Natural killer cell treated with Interleukin-12 subunit alpha and Interleukin-12 subunit beta and Interleukin-15 and Interleukin-18, amount 100 ng/mL, for 72 hours (primary cell): ENCODE measurements at regions not wholly inside any gene's neighbourhood (a gene's known extent, or its start where the extent isn't known, plus 50 kb on each side); places are given as distances from the start of the nearest gene placed in this dataset.
A peak's percentile ranks its signal among the peaks of the same experiment; 100 is the strongest.
"Not testable (repeated sequence)": the region's sequence is repeated elsewhere in the genome, so short reads cannot be mapped to it uniquely, and the experiment has no call there.

Source experiments
- ATAC-seq, 2 donors: fragments of 150-1000 bp; cut with Tn5 transposase in 1 of 2; sonication (Bioruptor Pico), chemical (Tn5 transposase) in 1 of 2; 2 replicates each; pipeline ENCODE4 v1.10.0; 2021
- DNase-seq: peaks from one replicate; pipeline ENCODE4 v3.0.0; 2022; ENCODE audit warnings: low spot score
- H3K27ac Mint-ChIP-seq, 2 donors: 1 replicate in 1 of 2; 2 replicates in 1 of 2; pipeline ENCODE4 v1.8.0; 2022; ENCODE audit warnings: mixed read lengths in 2 of 2, mild to moderate bottlenecking in 1 of 2, moderate library complexity in 1 of 2
- H3K27me3 Mint-ChIP-seq, 2 donors: 1 replicate in 1 of 2; 2 replicates in 1 of 2; pipeline ENCODE4 v1.8.0; 2022; ENCODE audit warnings: mixed read lengths in 2 of 2
- H3K36me3 Mint-ChIP-seq: one replicate; pipeline ENCODE4 v1.8.0; 2022; ENCODE audit warnings: mixed read lengths
- H3K4me1 Mint-ChIP-seq, 2 donors: 1 replicate in 1 of 2; 2 replicates in 1 of 2; pipeline ENCODE4 v1.8.0; 2022; ENCODE audit warnings: low read depth in 2 of 2, mixed read lengths in 2 of 2, mild to moderate bottlenecking in 1 of 2
- H3K4me3 Mint-ChIP-seq: one replicate; pipeline ENCODE4 v1.8.0; 2022; ENCODE audit warnings: mixed read lengths
- H3K9me3 Mint-ChIP-seq: 2 replicates; pipeline ENCODE4 v1.8.0; 2022; ENCODE audit warnings: mixed read lengths

GRCh38 chr10:63077800-63078199 lies 55.3 kb upstream of the NRBF2 start:
- Mint-ChIP-seq H3K27ac (no peak overlapping the region), H3K4me1 (no peaks in the 10 kb centered on the region), H3K36me3 (no peaks in the 10 kb centered on the region), H3K4me3 (no peak overlapping the region), H3K9me3 (no peaks in the 10 kb centered on the region), H3K27me3 (peaks cover 8 to 16% of the 10 kb centered on the region in 2 donors)
- DNase-seq (no peak), ATAC-seq (no peak)

- Mint-ChIP-seq H3K4me1 (peaks cover 5 to 7% of the 10 kb centered on the region in 2 donors), H3K4me3 (no peak overlapping the region), H3K36me3 (no peaks in the 10 kb centered on the region), H3K9me3 (no peaks in the 10 kb centered on the region), H3K27me3 (peaks cover 13 to 20% of the 10 kb centered on the region in 2 donors), H3K27ac (no peak overlapping the region)
- ATAC-seq: no peak
- no peak for DNase-seq
These were observed 60.2 kb upstream of the NRBF2 start for GRCh38 chr10:63072951-63073350.

- no peaks in the 10 kb centered on the region for H3K9me3 Mint-ChIP-seq
- ATAC-seq: no peak
- H3K36me3 Mint-ChIP-seq: no peaks in the 10 kb centered on the region
- H3K27ac Mint-ChIP-seq: no peak overlapping the region
- no peak overlapping the region for H3K4me3 Mint-ChIP-seq
- DNase-seq: no peak
- peaks cover 7 to 8% of the 10 kb centered on the region in 2 donors for H3K4me1 Mint-ChIP-seq
- peaks cover 21 to 27% of the 10 kb centered on the region in 2 donors for H3K27me3 Mint-ChIP-seq
These were observed 62.0 kb upstream of the NRBF2 start for GRCh38 chr10:63071145-63071544.

- Mint-ChIP-seq H3K27me3 (peaks cover 35% of the 10 kb centered on the region in 2 donors), H3K9me3 (no peaks in the 10 kb centered on the region), H3K4me3 (no peak overlapping the region), H3K4me1 (peaks cover 7 to 8% of the 10 kb centered on the region in 2 donors), H3K27ac (no peak overlapping the region), H3K36me3 (no peaks in the 10 kb centered on the region)
- DNase-seq (no peak), ATAC-seq (no peak)
These were observed 63.8 kb upstream of the NRBF2 start for GRCh38 chr10:63069318-63069717.

- H3K4me1 Mint-ChIP-seq: peaks cover 7 to 8% of the 10 kb centered on the region in 2 donors
- peak overlapping the region; percentile 56 for H3K4me3 Mint-ChIP-seq
- no peaks in the 10 kb centered on the region for H3K9me3 Mint-ChIP-seq
- peaks cover 34 to 46% of the 10 kb centered on the region in 2 donors for H3K27me3 Mint-ChIP-seq
- H3K27ac Mint-ChIP-seq: no peak overlapping the region
- H3K36me3 Mint-ChIP-seq: no peaks in the 10 kb centered on the region
- peak; percentile 84 to 90 for ATAC-seq
- DNase-seq: no peak
These were observed 64.9 kb upstream of the NRBF2 start for GRCh38 chr10:63068246-63068645.

GRCh38 chr10:63066606-63067005 lies 66.5 kb upstream of the NRBF2 start:
- Mint-ChIP-seq H3K36me3 (no peaks in the 10 kb centered on the region), H3K4me3 (no peak overlapping the region), H3K27me3 (peaks cover 38 to 48% of the 10 kb centered on the region in 2 donors), H3K9me3 (no peaks in the 10 kb centered on the region), H3K27ac (no peak overlapping the region), H3K4me1 (peaks cover 7 to 8% of the 10 kb centered on the region in 2 donors)
- no peak for DNase-seq
- ATAC-seq: no peak

- Mint-ChIP-seq H3K4me3 (no peak overlapping the region), H3K27ac (no peak overlapping the region), H3K4me1 (peaks cover 6 to 7% of the 10 kb centered on the region in 2 donors), H3K9me3 (no peaks in the 10 kb centered on the region), H3K36me3 (no peaks in the 10 kb centered on the region), H3K27me3 (peaks cover 31 to 42% of the 10 kb centered on the region in 2 donors)
- no peak for DNase-seq
- no peak for ATAC-seq
These were observed 68.4 kb upstream of the NRBF2 start for GRCh38 chr10:63064706-63065105.

GRCh38 chr10:63058236-63058635 lies 74.9 kb upstream of the NRBF2 start:
- no peaks in the 10 kb centered on the region for H3K36me3 Mint-ChIP-seq
- H3K27ac Mint-ChIP-seq: no peak overlapping the region
- DNase-seq (no peak), ATAC-seq (no peak)
- no peaks in the 10 kb centered on the region for H3K4me1 Mint-ChIP-seq
- no peak overlapping the region for H3K4me3 Mint-ChIP-seq
- H3K27me3 Mint-ChIP-seq: peaks cover 11 to 13% of the 10 kb centered on the region in 2 donors
- H3K9me3 Mint-ChIP-seq: no peaks in the 10 kb centered on the region

DNA sequence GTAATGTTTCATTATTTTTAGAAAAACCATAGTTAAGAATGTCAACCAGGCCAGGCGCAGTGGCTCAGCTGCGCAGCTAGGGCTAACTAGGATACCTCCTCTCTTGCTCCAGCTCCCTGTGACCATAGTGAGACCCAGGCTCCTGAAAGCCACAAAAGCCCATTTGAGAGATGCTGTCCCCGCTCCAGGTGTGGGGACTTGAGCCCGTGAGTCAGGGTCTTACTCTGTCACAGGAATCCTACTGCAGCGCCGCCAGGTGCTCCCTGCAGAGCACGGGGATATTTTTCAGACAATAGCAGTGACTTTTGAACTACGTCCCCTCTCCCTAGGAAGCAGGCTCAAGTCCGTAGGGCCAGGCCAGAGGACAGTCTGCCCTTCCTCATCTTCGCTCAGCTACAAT lies 75.6 kb upstream of the NRBF2 start:
- no peak for ATAC-seq
- Mint-ChIP-seq H3K4me1 (no peaks in the 10 kb centered on the region), H3K9me3 (no peaks in the 10 kb centered on the region), H3K36me3 (no peaks in the 10 kb centered on the region), H3K27me3 (peaks cover 7 to 13% of the 10 kb centered on the region in 2 donors), H3K27ac (no peak overlapping the region), H3K4me3 (no peak overlapping the region)
- no peak for DNase-seq

GRCh38 chr10:63055705-63056104 lies 77.4 kb upstream of the NRBF2 start:
- peaks cover 6 to 13% of the 10 kb centered on the region in 2 donors for H3K27me3 Mint-ChIP-seq
- no peaks in the 10 kb centered on the region for H3K9me3 Mint-ChIP-seq
- H3K4me1 Mint-ChIP-seq: no peaks in the 10 kb centered on the region
- no peak overlapping the region for H3K27ac Mint-ChIP-seq
- no peak overlapping the region for H3K4me3 Mint-ChIP-seq
- H3K36me3 Mint-ChIP-seq: no peaks in the 10 kb centered on the region
- DNase-seq: no peak
- ATAC-seq: no peak

DNA sequence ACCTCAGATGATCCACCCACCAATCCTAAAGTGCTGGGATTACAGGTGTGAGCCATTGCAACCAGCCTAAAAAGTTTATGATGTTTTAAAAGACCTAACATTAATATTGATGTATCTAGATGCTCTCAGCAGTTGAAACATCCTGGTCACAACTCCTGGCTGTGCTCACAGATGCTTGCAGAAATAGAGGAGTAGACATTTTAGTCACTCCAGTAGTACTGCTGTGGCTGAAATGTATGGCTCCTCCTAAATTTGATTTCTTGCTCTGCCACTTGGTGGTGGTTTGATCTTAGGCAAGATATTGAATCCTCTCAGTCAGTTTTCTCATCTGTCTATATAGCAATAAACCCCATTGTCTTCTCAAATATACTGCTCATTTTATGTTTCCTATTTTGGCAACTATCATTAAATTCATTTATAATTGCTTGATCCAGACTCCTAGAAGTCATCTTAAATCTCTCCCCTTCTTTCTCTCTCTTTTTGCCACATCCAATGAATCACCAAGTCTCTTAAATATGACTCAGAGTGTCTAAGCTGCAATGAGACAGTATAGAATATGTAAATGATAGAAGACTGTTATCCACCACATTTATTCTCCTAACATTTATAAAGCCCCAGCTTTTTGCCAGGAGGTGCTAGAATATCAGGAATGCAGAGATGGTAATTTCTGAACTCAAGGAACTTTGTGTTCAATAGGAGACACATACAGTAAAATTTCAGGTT lies 78.1 kb upstream of the NRBF2 start:
- Mint-ChIP-seq H3K4me3 (no peak overlapping the region), H3K27ac (no peak overlapping the region), H3K27me3 (peaks cover 12 to 18% of the 10 kb centered on the region in 2 donors), H3K4me1 (no peaks in the 10 kb centered on the region), H3K36me3 (no peaks in the 10 kb centered on the region), H3K9me3 (no peaks in the 10 kb centered on the region)
- no peak for ATAC-seq
- DNase-seq: no peak

DNA sequence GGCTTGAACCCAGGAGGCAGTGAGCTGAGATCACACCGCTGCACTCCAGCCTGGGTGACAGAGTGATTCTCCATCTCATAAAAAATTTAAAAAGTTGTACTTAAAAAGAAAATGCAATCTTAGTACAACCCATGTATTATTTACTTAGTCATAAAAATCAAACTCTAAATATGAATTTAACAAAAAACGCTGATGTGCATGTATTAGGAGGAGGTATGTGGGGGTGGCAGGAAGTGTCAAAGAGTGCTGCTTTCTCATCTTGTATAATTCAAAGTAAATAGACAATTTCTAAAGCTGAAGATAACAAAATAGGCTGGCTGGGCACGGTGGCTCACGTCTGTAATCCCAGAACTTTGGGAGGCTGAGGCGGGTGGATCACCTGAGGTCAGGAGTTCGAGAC lies 81.0 kb upstream of the NRBF2 start:
- H3K27me3 Mint-ChIP-seq: peaks cover 32 to 33% of the 10 kb centered on the region in 2 donors
- ATAC-seq (no peak), DNase-seq (no peak)
- H3K4me1 Mint-ChIP-seq: no peaks in the 10 kb centered on the region
- no peak overlapping the region for H3K4me3 Mint-ChIP-seq
- no peak overlapping the region for H3K27ac Mint-ChIP-seq
- no peaks in the 10 kb centered on the region for H3K9me3 Mint-ChIP-seq
- H3K36me3 Mint-ChIP-seq: no peaks in the 10 kb centered on the region

DNA sequence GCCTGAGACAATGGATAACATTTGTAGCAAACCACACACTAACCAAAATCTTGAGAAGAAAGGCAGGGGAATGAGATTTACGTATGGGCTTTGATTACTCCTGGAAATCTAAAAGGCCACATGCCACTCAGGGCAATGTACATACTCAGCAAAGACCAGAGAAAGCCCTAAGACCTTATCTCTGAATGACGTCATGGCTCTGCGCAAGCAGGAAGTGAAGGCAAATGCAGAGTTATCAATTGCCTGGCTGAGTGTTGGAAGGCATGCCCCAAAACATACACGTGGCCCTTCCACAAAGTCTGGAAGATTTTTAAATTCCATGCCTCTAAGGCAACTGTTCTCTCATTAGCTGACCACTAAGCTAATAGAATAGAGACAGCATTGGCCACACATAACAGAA lies 90.9 kb upstream of the NRBF2 start:
- Mint-ChIP-seq H3K27me3 (peaks cover 26 to 50% of the 10 kb centered on the region in 2 donors), H3K4me1 (no peaks in the 10 kb centered on the region), H3K4me3 (no peak overlapping the region), H3K27ac (no peak overlapping the region), H3K9me3 (peaks cover 2% of the 10 kb centered on the region), H3K36me3 (peaks cover 7% of the 10 kb centered on the region)
- no peak for ATAC-seq
- no peak for DNase-seq

DNA sequence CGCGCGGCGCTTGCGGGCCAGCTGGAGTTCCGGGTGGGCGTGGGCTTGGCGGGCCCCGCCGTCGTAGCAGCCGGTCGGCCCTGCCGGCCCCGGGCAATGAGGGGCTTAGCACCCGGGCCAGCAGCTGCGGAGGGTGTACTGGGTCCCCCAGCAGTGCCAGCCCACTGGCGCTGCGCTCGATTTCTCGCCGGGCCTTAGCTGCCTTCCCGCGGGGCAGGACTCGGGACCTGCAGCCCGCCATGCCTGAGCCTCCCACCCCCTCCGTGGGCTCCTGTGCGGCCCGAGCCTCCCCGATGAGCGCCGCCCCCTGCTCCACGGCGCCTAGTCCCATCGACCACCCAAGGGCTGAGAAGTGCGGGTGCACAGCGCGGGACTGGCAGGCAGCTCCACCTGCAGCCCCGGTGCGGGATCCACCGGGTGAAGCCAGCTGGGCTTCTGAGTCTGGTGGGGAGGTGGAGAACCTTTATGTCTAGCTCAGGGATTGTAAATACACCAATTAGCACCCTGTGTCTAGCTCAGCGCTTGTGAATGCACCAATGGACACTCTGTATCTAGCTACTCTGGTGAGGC lies 99.4 kb upstream of the NRBF2 start:
- not testable (repeated sequence) for H3K27ac Mint-ChIP-seq, H3K4me1 Mint-ChIP-seq

More for the DNA sequence above, 99.4 kb upstream of the NRBF2 start:
- H3K36me3 Mint-ChIP-seq, H3K27me3 Mint-ChIP-seq, ATAC-seq, H3K9me3 Mint-ChIP-seq, H3K4me3 Mint-ChIP-seq, DNase-seq: not testable (repeated sequence)
